Dermis microvascular lymphatic vessel endothelial cell (primary cell): ENCODE measurements at regions not wholly inside any gene's neighbourhood (a gene's known extent, or its start where the extent isn't known, plus 50 kb on each side); places are given as distances from the start of the nearest gene placed in this dataset.

Experiments
- DNase-seq, 2 donors: peaks; one replicate each; pipeline versions ENCODE4 v3.0.0 to v3.0.0-alpha.2; 2010; ENCODE audit warnings: low read depth in 2 of 2

- no peak for DNase-seq
These were observed 268.3 kb upstream of the SPRED2 start for GRCh38 chr2:65700720-65701119.

- DNase-seq = no peak
These were observed 267.7 kb upstream of the SPRED2 start for GRCh38 chr2:65700004-65700651.

GRCh38 chr2:65691816-65692215, 259.4 kb upstream of the SPRED2 start:
- DNase-seq = no peak

GRCh38 chr2:65688141-65688886, 255.9 kb upstream of the SPRED2 start:
- no peak for DNase-seq

- DNase-seq = no peak
These were observed 255.2 kb upstream of the SPRED2 start for GRCh38 chr2:65687614-65688013.

- no peak for DNase-seq
These were observed 254.6 kb upstream of the SPRED2 start for GRCh38 chr2:65686928-65687521.

GRCh38 chr2:65681503-65681902, 249.1 kb upstream of the SPRED2 start:
- no peak for DNase-seq

GRCh38 chr2:65678779-65679391, 246.5 kb upstream of the SPRED2 start:
- DNase-seq = no peak

- no peak for DNase-seq
These were observed 243.0 kb upstream of the SPRED2 start for GRCh38 chr2:65675350-65675749.

- no peak for DNase-seq
These were observed 239.4 kb upstream of the SPRED2 start for GRCh38 chr2:65671670-65672242.

GRCh38 chr2:65669574-65669973, 237.2 kb upstream of the SPRED2 start:
- DNase-seq = no peak

- no peak for DNase-seq
These were observed 236.3 kb upstream of the SPRED2 start for GRCh38 chr2:65668744-65669143.

- no peak for DNase-seq
These were observed 233.8 kb upstream of the SPRED2 start for GRCh38 chr2:65666156-65666725.

GRCh38 chr2:65664931-65665330, 232.5 kb upstream of the SPRED2 start:
- DNase-seq = no peak

GRCh38 chr2:65663831-65664407, 231.5 kb upstream of the SPRED2 start:
- no peak for DNase-seq

- DNase-seq = no peak
These were observed 230.4 kb upstream of the SPRED2 start for GRCh38 chr2:65662654-65663432.

- DNase-seq = no peak
These were observed 229.7 kb upstream of the SPRED2 start for GRCh38 chr2:65661980-65662653.

GRCh38 chr2:65660340-65660739, 227.9 kb upstream of the SPRED2 start:
- no peak for DNase-seq

- no peak for DNase-seq
These were observed 226.5 kb upstream of the SPRED2 start for GRCh38 chr2:65658881-65659280.

- no peak for DNase-seq
These were observed 225.9 kb upstream of the SPRED2 start for GRCh38 chr2:65658266-65658665.
